Left renal cortex interstitium (tissue), 4 donors: ENCODE measurements at regions not wholly inside any gene's neighbourhood (a gene's known extent, or its start where the extent isn't known, plus 50 kb on each side); places are given as distances from the start of the nearest gene placed in this dataset.

Experiments used
- DNase-seq, 4 donors: peaks; one replicate each; pipeline ENCODE4 v3.0.0-alpha.2; 2013; ENCODE audit warnings: low read depth in 4 of 4, low spot score in 2 of 4, missing footprints in 1 of 4

DNA sequence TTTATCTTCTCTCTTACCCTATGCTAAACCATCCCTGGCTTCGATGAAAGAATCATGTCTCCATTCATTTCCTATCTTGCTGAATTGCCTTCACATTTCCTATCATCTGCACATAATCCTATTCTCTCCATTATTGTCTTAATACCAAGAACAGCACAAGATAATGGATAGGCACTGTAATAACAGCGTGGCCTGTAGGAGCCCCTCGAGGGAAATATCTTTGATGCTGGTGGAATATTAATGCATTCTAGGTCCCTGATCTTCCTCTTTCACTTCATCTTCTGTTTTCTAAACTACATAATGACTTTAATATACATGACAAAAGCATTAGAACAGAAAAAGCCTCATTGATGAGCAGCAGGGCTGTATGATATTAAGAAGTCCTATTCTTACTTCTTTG lies 720.6 kb downstream of the RWDD3 start:
- DNase-seq, result no peak

DNA sequence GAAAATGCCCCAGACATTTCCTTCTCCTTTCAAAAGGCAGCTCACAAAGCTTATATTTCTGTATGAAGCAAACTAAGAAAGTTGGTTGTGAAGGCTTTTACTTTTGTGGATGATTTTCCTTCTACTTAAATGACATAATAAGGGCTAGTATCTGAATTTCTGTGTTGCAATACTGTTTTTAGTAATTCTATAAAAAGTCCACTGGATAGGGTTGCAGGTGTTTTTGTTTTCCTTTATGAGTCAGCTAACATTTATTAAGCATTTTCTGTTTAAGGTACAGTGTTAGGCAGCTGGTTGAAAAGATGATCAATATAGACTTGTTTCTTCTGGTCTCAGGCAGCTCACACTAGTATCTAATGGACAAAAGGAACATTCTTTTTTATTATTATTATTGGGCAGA lies 722.2 kb downstream of the RWDD3 start:
- DNase-seq, result no peak

DNA sequence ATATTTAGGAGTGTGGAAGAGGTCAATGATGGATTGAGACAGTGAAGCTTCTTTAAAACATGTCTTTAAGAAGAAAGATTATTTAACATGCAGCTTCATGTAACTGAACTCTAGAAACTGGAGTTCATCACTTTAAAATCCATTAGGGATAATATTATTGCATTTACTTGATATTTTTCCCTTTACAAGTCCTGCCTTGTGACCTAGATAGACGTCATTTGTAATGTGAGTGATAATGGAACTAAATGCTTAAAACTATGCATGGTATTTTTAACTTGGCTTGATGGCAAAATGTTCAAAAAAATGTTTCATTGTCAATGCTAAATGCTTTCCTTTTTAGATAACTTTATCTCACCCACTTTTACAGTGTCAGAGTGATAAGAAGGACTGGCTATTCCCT lies 723.7 kb downstream of the RWDD3 start:
- no peak for DNase-seq

DNA sequence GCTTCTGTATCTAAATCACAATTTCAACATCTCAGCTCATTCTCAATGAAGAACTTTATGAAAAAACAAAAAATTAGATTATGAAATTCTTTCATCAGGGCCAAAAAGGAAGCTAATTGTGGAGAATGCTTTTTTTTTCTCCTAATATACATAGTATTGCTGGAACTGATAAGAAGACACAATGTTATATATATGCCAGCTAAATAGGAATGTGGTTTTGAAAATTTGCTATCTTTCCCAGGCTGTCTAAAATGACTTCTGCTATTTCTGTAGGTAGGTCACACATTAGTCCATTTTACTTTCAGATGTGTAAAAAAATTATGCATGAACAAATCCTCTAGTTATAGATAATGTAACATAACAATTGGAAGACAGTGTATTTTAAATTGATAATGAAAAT lies 732.9 kb downstream of the RWDD3 start:
- no peak for DNase-seq

DNA sequence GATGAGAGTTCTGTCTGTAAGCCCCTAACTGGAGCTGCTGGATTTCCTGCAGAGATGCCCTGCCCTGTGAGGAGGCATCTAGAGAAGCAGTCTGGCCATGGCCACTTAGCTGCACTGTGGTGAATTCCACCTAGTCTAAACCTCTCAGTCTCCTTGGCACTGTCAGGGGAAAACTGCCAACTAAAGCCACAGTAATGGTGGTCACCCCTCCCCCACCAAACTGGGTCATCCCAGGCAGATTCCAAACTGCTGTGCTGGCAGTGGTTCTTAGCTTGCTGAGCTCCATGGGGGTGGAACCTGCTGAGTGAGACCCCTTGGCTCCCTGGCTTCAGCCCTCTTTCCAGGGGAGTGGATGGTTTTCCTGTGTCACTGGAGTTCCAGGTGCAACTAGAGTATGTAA lies 740.6 kb downstream of the RWDD3 start:
- DNase-seq, result no peak

DNA sequence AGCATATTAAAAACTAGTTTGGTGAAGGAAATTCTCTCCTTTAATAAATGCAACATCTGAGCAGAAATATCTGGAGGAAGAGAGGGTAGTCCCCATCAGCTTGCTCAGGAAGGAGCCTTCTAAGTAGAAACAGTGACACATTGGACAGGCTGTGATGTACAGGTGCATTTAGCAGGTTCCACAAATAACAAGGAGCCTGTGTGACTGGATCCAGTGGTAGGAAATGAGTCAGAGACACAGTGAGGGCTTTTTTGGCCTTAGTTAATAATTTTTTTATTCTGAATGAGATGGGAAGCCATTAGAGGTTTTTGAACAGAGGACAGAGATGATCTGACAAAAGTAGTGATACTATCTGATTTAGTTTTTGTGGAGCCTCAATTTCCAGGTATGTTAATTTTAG lies 738.9 kb upstream of the PTBP2 start:
- DNase-seq, result no peak

DNA sequence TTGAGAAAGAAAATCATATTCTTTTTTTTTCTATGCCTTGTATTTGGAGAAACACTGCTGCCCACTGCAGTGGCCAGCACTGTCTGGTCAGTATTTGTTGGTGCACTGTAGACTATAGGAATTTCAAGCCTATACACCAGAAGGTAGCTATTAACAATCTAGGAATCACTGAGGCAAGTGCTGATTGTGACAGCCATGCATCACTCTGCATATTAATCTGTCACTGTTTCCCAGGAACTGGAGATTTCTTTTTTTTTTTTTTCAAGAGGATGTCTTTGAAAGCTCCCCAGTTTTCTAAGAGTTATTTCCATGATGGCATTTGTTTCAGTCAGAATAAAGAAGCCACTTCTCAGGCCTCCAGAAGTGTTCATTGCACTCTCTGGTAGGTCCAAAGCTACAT lies 737.8 kb upstream of the PTBP2 start:
- no peak for DNase-seq

DNA sequence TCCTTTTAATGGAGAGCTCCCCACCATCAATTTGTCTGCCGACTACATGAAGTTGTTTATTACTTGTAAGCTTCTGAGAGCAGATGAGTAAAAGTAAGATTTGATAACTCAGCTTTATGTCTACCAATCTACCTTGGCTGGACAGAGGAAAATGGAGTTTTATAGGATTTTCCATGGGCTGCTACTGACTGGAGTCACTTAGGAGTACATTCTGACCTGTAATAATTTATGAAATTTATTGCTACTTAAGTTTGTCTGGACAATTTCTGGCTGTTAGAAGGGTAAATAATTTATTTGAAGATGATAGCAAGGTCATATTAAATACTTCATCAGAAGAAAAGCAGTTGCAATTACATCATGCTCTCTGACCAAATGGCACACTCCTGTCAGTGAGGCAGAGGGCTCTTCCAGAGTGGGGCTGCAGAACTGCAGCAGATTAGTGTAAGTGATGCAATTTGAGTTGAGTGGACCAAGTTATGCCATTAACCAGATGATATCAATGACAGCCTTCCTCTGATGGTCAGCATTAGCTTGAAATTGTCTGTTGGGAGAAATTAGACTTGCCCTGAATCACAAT lies 736.7 kb upstream of the PTBP2 start:
- DNase-seq, result no peak

DNA sequence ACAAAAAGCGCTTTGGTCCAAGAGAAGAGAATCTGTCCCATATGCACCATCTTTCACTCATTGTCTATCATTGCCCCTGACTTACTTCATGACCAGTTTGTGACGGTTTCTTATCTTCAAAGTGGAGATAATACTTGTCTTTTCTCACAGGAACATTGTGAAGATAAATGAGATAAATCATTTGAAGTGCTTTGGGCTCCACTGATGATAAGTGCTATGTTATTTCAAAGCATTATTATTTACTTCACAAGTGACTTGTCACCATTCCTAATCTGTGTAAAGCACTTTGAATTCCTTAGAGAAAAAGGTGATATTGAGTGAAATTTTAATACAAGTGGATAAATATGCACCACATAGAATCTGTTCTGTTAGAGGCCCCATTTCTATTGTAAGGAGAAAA lies 731.6 kb upstream of the PTBP2 start:
- no peak for DNase-seq

DNA sequence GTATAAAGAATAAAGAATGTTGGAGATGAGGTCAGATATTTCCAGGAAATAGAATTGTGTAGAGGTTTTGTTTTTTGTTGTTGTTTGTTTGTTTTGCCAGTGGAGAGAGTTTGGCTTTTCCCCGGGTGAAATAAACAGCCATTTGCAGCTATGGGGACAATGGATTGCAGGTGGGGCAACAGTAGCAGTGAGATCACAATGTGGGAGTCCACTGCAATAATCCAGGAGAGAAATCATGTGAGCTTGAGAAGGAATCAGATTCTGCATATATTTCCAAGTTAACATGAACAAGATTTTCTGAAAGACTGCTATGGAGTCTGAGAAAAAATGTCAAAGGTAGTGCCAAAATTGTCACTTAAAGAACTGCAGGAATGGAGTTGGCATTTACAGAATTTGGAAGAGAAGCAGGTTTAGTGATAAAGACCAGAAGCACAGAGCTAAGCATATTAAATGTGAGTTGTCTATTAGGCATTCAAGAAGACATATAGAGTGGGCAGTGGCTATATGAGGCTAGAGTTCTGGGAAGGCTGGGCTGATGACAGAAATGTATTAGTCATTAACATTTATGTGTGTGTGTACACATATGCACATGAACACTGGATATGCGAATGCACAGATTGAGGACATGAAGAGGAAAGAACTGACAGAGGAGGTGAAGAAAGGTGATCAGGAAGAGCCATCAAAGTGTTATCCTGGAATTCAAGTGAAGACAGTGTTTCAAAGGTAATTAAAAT lies 729.6 kb upstream of the PTBP2 start:
- no peak for DNase-seq

DNA sequence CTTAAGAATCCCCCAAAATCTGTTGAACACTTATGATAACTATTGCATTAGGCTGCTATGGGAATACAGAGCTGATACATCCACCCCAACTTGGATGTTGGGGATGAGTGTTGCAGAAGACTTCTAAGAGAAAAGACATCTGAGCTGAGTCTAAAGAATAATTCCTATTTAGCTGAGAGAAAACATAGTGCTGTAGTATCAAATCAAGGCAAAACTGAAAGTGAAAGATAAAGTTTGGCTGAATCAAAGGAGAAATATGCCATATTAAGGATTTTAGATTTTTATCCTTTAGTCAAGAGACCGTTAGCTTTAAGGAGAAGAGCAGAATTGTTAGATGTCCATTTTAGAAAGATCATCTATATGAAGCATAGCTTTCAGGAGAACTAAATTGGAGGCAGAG lies 726.9 kb upstream of the PTBP2 start:
- no peak for DNase-seq

DNA sequence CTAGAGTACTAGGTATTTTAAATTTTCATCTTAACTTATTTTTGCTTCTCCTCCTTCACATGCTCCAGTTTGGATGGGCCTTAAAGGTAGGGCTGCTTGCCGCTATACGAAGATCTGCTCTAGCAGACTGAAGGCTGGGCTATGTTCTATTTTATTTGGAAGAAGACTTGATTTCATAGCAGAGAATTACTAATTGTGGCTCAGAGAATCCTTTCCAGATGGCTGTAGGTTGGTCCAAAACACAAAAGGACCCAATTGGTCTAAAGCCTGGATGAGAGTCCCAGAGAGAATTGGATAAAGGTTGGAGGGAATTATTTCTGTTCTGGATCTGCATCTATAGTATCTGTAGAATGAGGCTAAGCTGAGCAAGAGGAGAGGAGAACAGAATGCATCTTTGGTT lies 719.4 kb upstream of the PTBP2 start:
- DNase-seq, result no peak

DNA sequence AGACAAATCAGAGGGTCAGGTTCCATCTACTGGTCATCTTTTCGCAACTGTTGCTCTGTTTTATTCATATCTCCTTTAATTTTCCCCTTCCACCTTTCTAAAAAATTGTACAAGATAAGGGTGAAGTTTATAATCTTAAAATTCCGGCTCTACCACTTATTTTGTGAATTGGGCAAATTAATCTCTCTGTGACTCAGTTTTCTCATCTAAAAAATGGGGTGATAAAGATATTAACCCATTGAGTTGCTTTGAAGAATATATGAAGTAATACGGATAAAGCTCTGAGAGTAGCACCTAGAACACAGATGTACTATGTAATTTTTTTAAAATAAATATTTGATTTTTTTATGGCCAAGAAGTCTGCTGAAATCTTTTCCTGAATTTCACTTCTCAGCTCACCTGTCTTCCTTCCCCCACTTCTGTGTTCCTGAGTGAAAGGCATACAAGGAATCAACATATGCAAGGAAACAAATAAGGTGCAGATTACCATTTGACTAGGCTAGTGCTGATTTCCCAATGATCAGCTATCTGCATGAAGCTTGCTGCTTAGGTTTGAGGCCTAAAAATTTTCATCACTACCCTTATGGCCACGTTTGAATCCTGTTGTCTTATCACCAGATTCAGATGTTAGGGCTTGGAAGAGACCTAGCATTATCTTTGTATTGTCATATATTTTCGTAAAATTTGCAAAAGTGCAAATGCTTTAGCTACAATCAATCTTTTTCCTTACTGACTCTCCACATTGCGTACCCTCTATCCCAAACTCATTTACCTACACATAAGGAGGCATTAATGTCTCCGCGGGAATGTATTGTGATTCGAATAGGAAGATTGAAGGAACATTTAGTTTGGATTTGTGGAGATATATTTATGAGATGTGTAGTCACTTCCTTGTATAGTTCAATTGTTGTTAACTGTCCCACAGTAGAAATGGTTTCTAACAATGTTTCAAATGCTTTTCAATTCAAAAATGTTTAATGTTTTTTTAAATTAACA lies 718.3 kb upstream of the PTBP2 start:
- no peak for DNase-seq

DNA sequence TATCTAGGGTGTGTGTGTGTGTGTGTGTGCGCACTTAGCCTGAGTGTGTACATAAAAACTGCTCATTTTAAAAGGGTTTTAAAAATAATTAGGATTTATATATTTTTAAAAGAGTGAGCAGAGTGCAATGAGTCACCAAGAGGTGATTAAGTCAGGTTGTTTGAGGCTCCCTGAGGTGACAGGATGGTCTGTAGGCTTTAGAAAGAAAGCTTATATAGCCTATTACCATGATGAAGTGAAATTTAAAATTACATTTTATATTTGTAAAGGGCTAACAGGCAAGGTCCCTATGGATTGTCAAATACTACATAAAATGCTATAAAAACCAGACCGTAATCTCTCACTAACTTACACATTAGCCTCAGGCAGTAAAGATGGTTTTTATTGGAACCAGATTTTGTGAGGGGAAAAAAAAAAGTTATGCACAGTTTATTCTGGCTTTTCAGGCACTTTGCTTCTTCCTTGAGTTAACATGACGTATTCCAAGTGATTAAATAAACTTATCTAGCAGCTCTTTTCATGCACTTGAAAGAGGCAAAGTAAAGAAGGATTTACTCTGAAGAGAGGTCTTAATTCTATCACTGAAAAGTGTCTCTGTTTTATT lies 711.7 kb upstream of the PTBP2 start:
- DNase-seq, result peak in 1 of 4 donors; percentile 2

DNA sequence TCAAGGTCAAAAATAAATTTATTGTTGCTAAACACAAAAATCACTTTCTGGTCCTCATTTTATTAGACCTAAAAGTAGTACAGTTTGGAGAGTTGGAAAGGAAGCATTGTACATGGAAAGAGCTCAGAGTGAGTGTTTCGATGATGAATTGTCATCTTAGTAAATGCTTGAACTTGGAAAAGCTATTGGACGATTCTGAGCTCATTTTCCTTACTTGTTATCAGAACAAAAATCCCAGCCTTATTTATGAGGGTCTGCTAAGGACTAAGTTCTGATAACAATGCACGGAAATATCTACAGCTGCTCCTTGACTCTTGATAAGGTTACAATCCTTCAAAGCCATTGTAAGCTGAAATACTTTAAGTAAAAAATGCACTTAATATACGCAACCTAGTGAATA lies 710.0 kb upstream of the PTBP2 start:
- DNase-seq, result no peak

DNA sequence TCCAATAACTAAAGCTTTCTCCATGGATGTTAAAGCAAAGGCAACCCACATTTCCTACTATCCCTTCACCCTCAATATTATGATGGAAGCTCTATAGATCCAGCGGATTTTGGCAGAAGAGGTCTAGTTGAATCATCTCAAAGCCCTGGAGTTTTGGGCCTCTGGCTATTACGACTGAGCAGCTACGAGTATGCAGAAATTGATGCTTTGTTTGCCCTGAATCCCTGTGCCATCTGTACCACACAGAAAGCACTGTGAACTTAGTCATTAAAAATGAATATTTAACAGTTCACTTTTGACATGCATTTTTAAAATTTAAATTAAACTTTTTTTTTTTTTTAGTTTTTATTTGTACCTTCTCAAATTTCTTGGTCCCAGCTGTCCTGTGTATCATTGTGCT lies 705.4 kb upstream of the PTBP2 start:
- DNase-seq, result no peak

DNA sequence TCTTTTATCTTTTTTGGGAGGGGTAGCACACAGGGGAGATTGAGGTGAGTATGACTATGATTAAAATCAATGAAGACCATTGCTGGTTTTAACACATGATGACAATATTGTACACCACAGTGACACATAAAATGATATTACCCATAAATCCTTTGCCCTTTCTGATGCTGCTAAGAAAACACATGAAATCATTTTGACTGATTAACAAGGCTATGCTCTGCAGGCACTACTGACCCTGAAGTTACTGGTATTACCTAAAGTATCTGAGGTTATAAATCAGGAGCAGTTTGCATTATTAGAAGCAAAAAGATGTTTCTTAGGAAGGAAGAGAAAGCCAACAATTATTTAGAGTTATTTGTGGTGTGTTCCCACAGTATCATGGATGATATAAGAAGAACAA lies 701.2 kb upstream of the PTBP2 start:
- no peak for DNase-seq

DNA sequence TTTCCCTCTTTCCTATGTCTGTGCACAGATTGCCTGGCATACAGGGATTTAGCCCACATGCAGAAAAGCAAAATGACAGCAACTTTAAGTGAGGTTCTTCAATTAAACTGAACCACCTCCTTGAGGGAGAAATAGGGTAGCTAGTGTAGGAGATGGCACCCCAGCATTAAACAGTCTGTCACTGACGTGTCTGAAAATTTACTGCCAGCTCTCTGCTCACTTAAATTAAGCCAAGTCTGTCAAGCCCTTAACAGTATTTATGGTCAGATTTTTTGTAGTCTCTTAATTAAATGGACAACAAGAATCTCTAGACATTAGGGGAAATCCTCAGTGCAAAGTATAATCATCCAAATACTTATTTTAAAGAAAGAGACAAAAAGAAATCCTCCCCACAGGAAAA lies 696.5 kb upstream of the PTBP2 start:
- no peak for DNase-seq

DNA sequence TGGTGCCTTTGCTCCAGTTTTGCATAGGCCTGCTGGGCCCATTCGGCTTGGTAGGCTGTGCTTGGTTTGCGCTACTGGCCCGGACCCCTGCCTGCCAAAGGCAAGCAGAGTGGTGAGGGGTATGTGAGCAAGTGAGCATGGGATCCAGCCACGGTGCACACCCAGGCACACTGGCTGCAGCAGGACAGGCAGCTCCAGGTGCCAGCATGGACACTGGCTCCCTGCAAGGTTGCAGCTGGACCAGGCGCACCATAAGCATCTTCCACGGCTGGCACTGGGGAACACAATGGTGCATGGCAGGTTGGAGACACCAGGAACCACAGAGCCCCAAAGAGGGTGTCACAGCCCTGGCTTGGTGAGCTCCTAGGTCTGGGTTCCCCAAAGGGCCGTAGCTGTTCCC lies 693.5 kb upstream of the PTBP2 start:
- DNase-seq, result no peak

DNA sequence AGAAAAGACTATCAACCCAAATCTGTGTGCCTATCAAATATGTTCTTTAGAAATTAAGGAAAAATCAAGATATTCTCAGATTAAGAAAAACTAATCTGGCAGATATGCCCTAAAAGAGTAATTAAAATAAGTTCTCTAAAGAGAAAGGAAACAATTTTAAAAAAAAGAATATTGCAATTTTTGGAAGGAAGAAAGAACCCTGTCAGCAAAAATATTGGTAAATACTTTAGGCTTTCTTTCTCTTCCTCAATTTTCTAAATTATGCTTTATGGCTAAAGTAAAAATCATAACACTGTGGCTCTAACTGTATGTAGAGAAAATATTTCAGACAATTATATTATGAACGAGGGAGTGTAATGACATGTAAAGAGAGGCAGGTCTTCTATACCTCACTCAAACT lies 691.3 kb upstream of the PTBP2 start:
- no peak for DNase-seq

DNA sequence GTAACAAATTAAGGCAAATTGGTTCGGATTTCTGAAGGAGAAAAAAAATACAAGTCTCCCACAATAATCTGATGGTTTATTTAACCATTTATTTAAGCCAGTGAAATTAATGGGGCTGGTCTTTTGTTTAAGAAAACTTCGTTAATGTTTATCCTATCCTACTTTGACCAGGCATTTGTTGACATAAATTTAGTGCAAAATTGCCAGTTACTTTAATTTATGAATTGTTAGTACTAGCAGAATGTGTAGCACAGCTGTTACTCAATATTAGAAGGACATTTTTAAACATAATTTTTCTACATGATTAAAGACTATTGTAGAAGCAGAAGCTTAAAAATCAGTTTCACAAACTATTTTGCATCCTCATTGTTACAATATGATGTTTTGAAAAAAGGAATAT lies 687.6 kb upstream of the PTBP2 start:
- DNase-seq, result no peak
